ENCODE measurements at regions not wholly inside any gene's neighbourhood (a gene's known extent, or its start where the extent isn't known, plus 50 kb on each side); places are given as distances from the start of the nearest gene placed in this dataset.
A peak's percentile ranks its signal among the peaks of the same experiment; 100 is the strongest.

GRCh38 chr13:24007979-24008620, 110.8 kb upstream of the C1QTNF9B start:
- no peak overlapping the region for H3K4me3 ChIP-seq (ENCODE audit: low read depth, low read length)
- no peak for TF ChIP-seq CTCF (conservative IDR thresholded peaks at IDR 0.05; ENCODE audit: low read depth, low read length)
- no peak for DNase-seq (ENCODE audit: low read depth)

GRCh38 chr13:24008679-24009078, 111.4 kb upstream of the C1QTNF9B start:
- no peak overlapping the region for H3K4me3 ChIP-seq (ENCODE audit: low read depth, low read length)
- TF ChIP-seq CTCF (conservative IDR thresholded peaks at IDR 0.05; ENCODE audit: low read depth, low read length) = no peak

GRCh38 chr13:24011266-24011665, 114.0 kb upstream of the C1QTNF9B start:
- H3K4me3 ChIP-seq (ENCODE audit: low read depth, low read length) = no peak overlapping the region
- no peak for DNase-seq (ENCODE audit: low read depth)
- no peak for TF ChIP-seq CTCF (conservative IDR thresholded peaks at IDR 0.05; ENCODE audit: low read depth, low read length)

More at GRCh38 chr13:24008679-24009078, 111.4 kb upstream of the C1QTNF9B start:
- peak; percentile 10 for DNase-seq (ENCODE audit: low read depth)

GRCh38 chr13:24012648-24013047, 115.3 kb upstream of the C1QTNF9B start:
- no peak overlapping the region for H3K4me3 ChIP-seq (ENCODE audit: low read depth, low read length)
- no peak for TF ChIP-seq CTCF (conservative IDR thresholded peaks at IDR 0.05; ENCODE audit: low read depth, low read length)
- DNase-seq (ENCODE audit: low read depth) = no peak

GRCh38 chr13:24013189-24013588, 115.9 kb upstream of the C1QTNF9B start:
- TF ChIP-seq CTCF (conservative IDR thresholded peaks at IDR 0.05; ENCODE audit: low read depth, low read length) = no peak
- DNase-seq (ENCODE audit: low read depth) = no peak
- H3K4me3 ChIP-seq (ENCODE audit: low read depth, low read length) = no peak overlapping the region

GRCh38 chr13:24016046-24016445, 118.7 kb upstream of the C1QTNF9B start:
- H3K4me3 ChIP-seq (ENCODE audit: low read depth, low read length) = no peak overlapping the region
- no peak for DNase-seq (ENCODE audit: low read depth)

More at GRCh38 chr13:24016046-24016445, 118.7 kb upstream of the C1QTNF9B start:
- no peak for TF ChIP-seq CTCF (conservative IDR thresholded peaks at IDR 0.05; ENCODE audit: low read depth, low read length)

Data from choroid plexus epithelial cell (primary cell).